IMR-90 (cell line): ENCODE measurements at regions not wholly inside any gene's neighbourhood (a gene's known extent, or its start where the extent isn't known, plus 50 kb on each side); places are given as distances from the start of the nearest gene placed in this dataset.

ENCODE experiments used
- ATAC-seq: fragments of 200-7000 bp; cut with Tn5 transposase; 2 replicates; pipeline ENCODE4 v1.9.1; 2020; ENCODE audit warnings: low read depth, mild to moderate bottlenecking, moderate library complexity
- BruUV-seq: library from RNA; stranded (reverse); fragments of 400-500 nt; replicated peaks from 2 replicates; lab custom pipeline; 2021; lab: Mats Ljungman, UMichigan
- CTCF ChIA-PET: fragments of 300-600 bp; formaldehyde crosslinking; extraction: SDS; loops from one replicate; lab custom pipeline; 2021; ENCODE audit warnings: antibody characterized with exemption; lab: Yijun Ruan, JAX
- POLR2A ChIA-PET: fragments of 300-600 bp; sonication (Branson Sonifier 250); formaldehyde crosslinking; loops from one replicate; lab custom pipeline; 2022; ENCODE audit warnings: antibody characterized with exemption; ENCODE audit not compliant: unreplicated experiment; lab: Charles Lee
- DNase-seq: peaks from one replicate; pipeline ENCODE4 v3.0.0; 2013
- H2AFZ ChIP-seq: replicated peaks from 2 replicates; pipeline ENCODE3; 2013; ENCODE audit warnings: low read length, mild to moderate bottlenecking; ENCODE audit not compliant: poor library complexity
- H2AK5ac ChIP-seq: 2 replicates; pipeline ENCODE4 v1.6.1; 2013; ENCODE audit warnings: low read depth, low read length, inconsistent platforms
- H2AK9ac ChIP-seq: replicated peaks from 2 replicates; pipeline ENCODE3; 2013; ENCODE audit warnings: mild to moderate bottlenecking, low read depth, low read length, moderate library complexity; ENCODE audit not compliant: poor library complexity
- H2BK120ac ChIP-seq: 2 replicates; pipeline ENCODE4 v1.6.1; 2013; ENCODE audit warnings: low read depth, low read length, inconsistent platforms
- H2BK15ac ChIP-seq: 3 replicates; pipeline ENCODE4 v1.6.1; 2013; ENCODE audit warnings: low read depth, low read length, inconsistent platforms
- H2BK20ac ChIP-seq: 2 replicates; pipeline ENCODE4 v1.6.1; 2013; ENCODE audit warnings: low read depth, mild to moderate bottlenecking, inconsistent platforms, low read length, moderate library complexity
- H2BK5ac ChIP-seq: 2 replicates; pipeline ENCODE4 v1.6.1; 2013; ENCODE audit warnings: mild to moderate bottlenecking, low read depth, low read length, inconsistent platforms; ENCODE audit not compliant: poor library complexity, severe bottlenecking
- H3K14ac ChIP-seq: replicated peaks from 2 replicates; pipeline ENCODE4 v1.6.1; 2013; ENCODE audit warnings: low read depth, low read length, inconsistent platforms
- H3K18ac ChIP-seq: 2 replicates; pipeline ENCODE4 v1.6.1; 2013; ENCODE audit warnings: low read depth, low read length, control low read depth
- H3K23ac ChIP-seq: 2 replicates; pipeline ENCODE4 v1.6.1; 2013; ENCODE audit warnings: low read depth, low read length, inconsistent platforms
- H3K27ac ChIP-seq: 2 replicates; pipeline ENCODE4 v1.5.1; 2013; ENCODE audit warnings: mild to moderate bottlenecking, control low read depth, low read length; ENCODE audit not compliant: insufficient read depth
- H3K27me3 ChIP-seq: 2 replicates; pipeline ENCODE4 v1.6.1; 2013; ENCODE audit warnings: low read length; ENCODE audit not compliant: control insufficient read depth, insufficient read depth
- H3K36me3 ChIP-seq: 2 replicates; pipeline ENCODE4 v1.6.1; 2013; ENCODE audit warnings: low read length, mixed read lengths; ENCODE audit not compliant: control insufficient read depth, insufficient read depth
- H3K4ac ChIP-seq: 2 replicates; pipeline ENCODE4 v1.6.1; 2013; ENCODE audit warnings: low read depth, low read length, inconsistent platforms
- H3K4me1 ChIP-seq: 2 replicates; pipeline ENCODE4 v1.6.1; 2013; ENCODE audit warnings: low read length, mixed read lengths; ENCODE audit not compliant: control insufficient read depth, insufficient read depth
- H3K4me2 ChIP-seq: 2 replicates; pipeline ENCODE4 v1.6.1; 2013; ENCODE audit warnings: low read depth, mild to moderate bottlenecking, control low read depth, low read length, moderate library complexity
- H3K4me3 ChIP-seq: 2 replicates; pipeline ENCODE4 v1.5.1; 2013; ENCODE audit warnings: low read depth, mild to moderate bottlenecking, control low read depth, low read length, moderate library complexity; ENCODE audit not compliant: insufficient read depth
- H3K56ac ChIP-seq: 2 replicates; pipeline ENCODE4 v1.6.1; 2013; ENCODE audit warnings: low read length, inconsistent platforms; ENCODE audit not compliant: insufficient read depth; ENCODE audit errors: extremely low read depth
- H3K79me1 ChIP-seq, 2 experiments: 2 replicates each; pipeline ENCODE4 v1.6.1; 2013; ENCODE audit warnings: low read length in 2 of 2, inconsistent platforms in 1 of 2, low read depth in 1 of 2
- H3K9ac ChIP-seq: 2 replicates; pipeline ENCODE4 v1.6.1; 2013; ENCODE audit warnings: low read depth, low read length, control low read depth
- H3K9me1 ChIP-seq: 2 replicates; pipeline ENCODE4 v1.6.1; 2013; ENCODE audit warnings: low read length, inconsistent platforms; ENCODE audit not compliant: insufficient read depth
- H3K9me3 ChIP-seq: 2 replicates; pipeline ENCODE4 v1.6.1; 2013; ENCODE audit warnings: low read length; ENCODE audit not compliant: control insufficient read depth, insufficient read depth
- H4K20me1 ChIP-seq: 2 replicates; pipeline ENCODE4 v1.6.1; 2013; ENCODE audit warnings: low read length, inconsistent platforms; ENCODE audit not compliant: insufficient read depth
- H4K5ac ChIP-seq: 2 replicates; pipeline ENCODE4 v1.6.1; 2013; ENCODE audit warnings: mild to moderate bottlenecking, low read depth, low read length, control low read depth
- H4K8ac ChIP-seq, 2 experiments: 2 replicates each; pipeline ENCODE4 v1.6.1; 2013; ENCODE audit warnings: low read depth in 2 of 2, low read length in 2 of 2, control low read depth in 1 of 2, inconsistent platforms in 1 of 2
- H4K91ac ChIP-seq: 2 replicates; pipeline ENCODE4 v1.6.1; 2013; ENCODE audit warnings: low read depth, low read length, inconsistent platforms; ENCODE audit not compliant: insufficient read depth
- BHLHE40 ChIP-seq: fragments of 150-350 bp; IDR thresholded peaks from 2 replicates; pipeline ENCODE4 v1.6.1; 2016; ENCODE audit warnings: mild to moderate bottlenecking, low read depth, low read length
- CEBPB ChIP-seq: IDR thresholded peaks from 2 replicates; pipeline ENCODE4 v1.6.1; 2012; ENCODE audit warnings: low read depth, low read length, improper control_type of control experiment
- CHD1 ChIP-seq: IDR thresholded peaks from 2 replicates; pipeline ENCODE4 v1.6.1; 2012; ENCODE audit warnings: low read depth, low read length, improper control_type of control experiment
- MAZ ChIP-seq: IDR thresholded peaks from 2 replicates; pipeline ENCODE4 v1.6.1; 2012; ENCODE audit warnings: low read depth, mild to moderate bottlenecking, low read length, improper control_type of control experiment, moderate library complexity, borderline replicate concordance
- MXI1 ChIP-seq: IDR thresholded peaks from 2 replicates; pipeline ENCODE4 v1.6.1; 2012; ENCODE audit warnings: low read depth, mild to moderate bottlenecking, low read length, moderate library complexity, borderline replicate concordance
- NFE2L2 ChIP-seq: fragments of 150-350 bp; IDR thresholded peaks from 2 replicates; pipeline ENCODE4 v1.6.1; 2016; ENCODE audit warnings: low read depth, mild to moderate bottlenecking, low read length
- POLR2A ChIP-seq: IDR thresholded peaks from 2 replicates; pipeline ENCODE4 v1.6.1; 2012; ENCODE audit warnings: mild to moderate bottlenecking, low read depth, low read length
- RAD21 ChIP-seq: IDR thresholded peaks from 2 replicates; pipeline ENCODE4 v1.6.1; 2012; ENCODE audit warnings: low read length, improper control_type of control experiment
- RCOR1 ChIP-seq: IDR thresholded peaks from 2 replicates; pipeline ENCODE4 v1.6.1; 2012; ENCODE audit warnings: mild to moderate bottlenecking, low read length, improper control_type of control experiment; ENCODE audit not compliant: insufficient replicate concordance
- RFX5 ChIP-seq: IDR thresholded peaks from 2 replicates; pipeline ENCODE4 v1.8.0; 2012; ENCODE audit warnings: low read depth, mild to moderate bottlenecking, low read length, moderate library complexity
- SMC3 ChIP-seq: fragments of 150-350 bp; IDR thresholded peaks from 2 replicates; pipeline ENCODE4 v1.6.1; 2016; ENCODE audit warnings: low read depth, mild to moderate bottlenecking, antibody characterized with exemption, low read length, moderate library complexity
- WGBS, 2 experiments: methylation state at CpG; one replicate each; pipeline versions ENCODE4 v1.1.5 to v1.1.7; 2013; ENCODE audit warnings: missing lambda C conversion rate in 2 of 2; ENCODE audit not compliant: insufficient read length in 1 of 2; ENCODE audit errors: extremely low coverage in 2 of 2; 5-methylcytosine and 5-hydroxymethylcytosine counted together
- dilution Hi-C: fragments of 300-500 bp; cut with HindIII; formaldehyde crosslinking; loops from one replicate; pipeline ENCODE4 v1.14.3; 2018; ENCODE audit warnings: low sequenced_read_pairs; ENCODE audit not compliant: unreplicated experiment
- in situ Hi-C: fragments of 300-500 bp; cut with MboI; formaldehyde crosslinking; loops from 3 replicates; pipeline ENCODE4 v1.14.3; 2019; ENCODE audit warnings: low sequenced_read_pairs, inconsistent platforms, mixed read lengths
- intact Hi-C: fragments of 100-400 bp; cut with micrococcal nuclease; formaldehyde crosslinking; loops from 2 replicates; pipeline ENCODE4 v1.10.0; 2022
- TF ChIP-seq, protein P1 (sequence below): fragments of 150-350 bp; IDR thresholded peaks from 2 replicates; pipeline ENCODE4 v1.6.1; 2017; ENCODE audit warnings: mild to moderate bottlenecking, antibody characterized with exemption, low read length, low read depth
- TF ChIP-seq, protein P2 (sequence below): conservative IDR thresholded peaks from 2 replicates; pipeline ENCODE4 v1.5.1; 2012; ENCODE audit warnings: mild to moderate bottlenecking, low read depth, low read length, improper control_type of control experiment
- TF ChIP-seq, protein P3 (sequence below): fragments of 150-350 bp; IDR thresholded peaks from 2 replicates; pipeline ENCODE4 v1.6.1; 2016; ENCODE audit warnings: low read depth, mild to moderate bottlenecking, low read length, moderate library complexity, borderline replicate concordance

DNA sequence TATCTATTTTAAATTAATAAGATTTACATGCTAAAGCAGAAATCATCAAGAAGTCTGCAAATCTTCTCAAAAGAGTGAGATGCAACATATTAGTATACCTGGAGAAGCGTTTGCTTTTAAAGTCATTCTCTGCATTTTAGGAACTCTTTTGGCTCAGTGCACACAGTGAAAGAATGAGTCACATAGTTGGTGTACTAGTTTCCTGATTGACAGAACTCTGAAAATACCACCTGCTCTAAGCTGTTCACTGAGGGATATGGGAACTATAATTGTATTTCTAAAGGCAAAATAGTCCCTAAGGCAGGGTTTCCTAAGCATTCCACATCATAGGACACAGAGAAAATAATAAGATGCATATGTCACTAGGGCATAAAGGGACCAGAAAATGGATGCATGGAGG, 838.5 kb downstream of the DIPK2A start:
- H4K91ac ChIP-seq = no peak overlapping the region
- no peaks in the 10 kb centered on the region for H3K79me1 ChIP-seq
- H2BK20ac ChIP-seq = no peak overlapping the region
- H3K4me1 ChIP-seq = no peaks in the 10 kb centered on the region
- no peak overlapping the region for H3K9ac ChIP-seq
- no peak for ATAC-seq
- no peak overlapping the region for H4K8ac ChIP-seq
- BruUV-seq = no TSS peak
- intact Hi-C loops = no loop called here
- in situ Hi-C loops = no loop called here
- WGBS, 2 experiments = no CpG with 5 or more reads among the region's 1 CpG
- H3K18ac ChIP-seq = no peak overlapping the region
- no peak overlapping the region for H3K23ac ChIP-seq
- no peak overlapping the region for H2AFZ ChIP-seq
- H3K14ac ChIP-seq = no peak overlapping the region
- no peak overlapping the region for H3K4ac ChIP-seq
- no peak overlapping the region for H3K4me2 ChIP-seq
- no peak overlapping the region for H3K4me3 ChIP-seq
- no peak overlapping the region for H2AK9ac ChIP-seq
- POLR2A ChIA-PET = no interaction called here
- no peak overlapping the region for H3K27ac ChIP-seq
- no peak overlapping the region for H2AK5ac ChIP-seq
- no peaks in the 10 kb centered on the region for H3K36me3 ChIP-seq
- dilution Hi-C loops = no loop called here
- no peak overlapping the region for H2BK15ac ChIP-seq
- no peak overlapping the region for H2BK5ac ChIP-seq
- no peaks in the 10 kb centered on the region for H4K20me1 ChIP-seq
- H2BK120ac ChIP-seq = no peak overlapping the region
- CTCF ChIA-PET = no interaction called here
- H3K56ac ChIP-seq = no peak overlapping the region
- no peak for TF ChIP-seq POLR2A
- TF ChIP-seq RAD21 = no peak
- no peak for TF ChIP-seq MXI1
- TF ChIP-seq NFE2L2 = no peak
- TF ChIP-seq RCOR1 = no peak
- TF ChIP-seq RFX5 = no peak
- TF ChIP-seq, protein P1, sequence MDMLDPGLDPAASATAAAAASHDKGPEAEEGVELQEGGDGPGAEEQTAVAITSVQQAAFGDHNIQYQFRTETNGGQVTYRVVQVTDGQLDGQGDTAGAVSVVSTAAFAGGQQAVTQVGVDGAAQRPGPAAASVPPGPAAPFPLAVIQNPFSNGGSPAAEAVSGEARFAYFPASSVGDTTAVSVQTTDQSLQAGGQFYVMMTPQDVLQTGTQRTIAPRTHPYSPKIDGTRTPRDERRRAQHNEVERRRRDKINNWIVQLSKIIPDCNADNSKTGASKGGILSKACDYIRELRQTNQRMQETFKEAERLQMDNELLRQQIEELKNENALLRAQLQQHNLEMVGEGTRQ = no peak
- TF ChIP-seq, protein P2, sequence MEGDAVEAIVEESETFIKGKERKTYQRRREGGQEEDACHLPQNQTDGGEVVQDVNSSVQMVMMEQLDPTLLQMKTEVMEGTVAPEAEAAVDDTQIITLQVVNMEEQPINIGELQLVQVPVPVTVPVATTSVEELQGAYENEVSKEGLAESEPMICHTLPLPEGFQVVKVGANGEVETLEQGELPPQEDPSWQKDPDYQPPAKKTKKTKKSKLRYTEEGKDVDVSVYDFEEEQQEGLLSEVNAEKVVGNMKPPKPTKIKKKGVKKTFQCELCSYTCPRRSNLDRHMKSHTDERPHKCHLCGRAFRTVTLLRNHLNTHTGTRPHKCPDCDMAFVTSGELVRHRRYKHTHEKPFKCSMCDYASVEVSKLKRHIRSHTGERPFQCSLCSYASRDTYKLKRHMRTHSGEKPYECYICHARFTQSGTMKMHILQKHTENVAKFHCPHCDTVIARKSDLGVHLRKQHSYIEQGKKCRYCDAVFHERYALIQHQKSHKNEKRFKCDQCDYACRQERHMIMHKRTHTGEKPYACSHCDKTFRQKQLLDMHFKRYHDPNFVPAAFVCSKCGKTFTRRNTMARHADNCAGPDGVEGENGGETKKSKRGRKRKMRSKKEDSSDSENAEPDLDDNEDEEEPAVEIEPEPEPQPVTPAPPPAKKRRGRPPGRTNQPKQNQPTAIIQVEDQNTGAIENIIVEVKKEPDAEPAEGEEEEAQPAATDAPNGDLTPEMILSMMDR = no peak
- no peak for TF ChIP-seq MAZ
- TF ChIP-seq CEBPB = no peak
- TF ChIP-seq, protein P3, sequence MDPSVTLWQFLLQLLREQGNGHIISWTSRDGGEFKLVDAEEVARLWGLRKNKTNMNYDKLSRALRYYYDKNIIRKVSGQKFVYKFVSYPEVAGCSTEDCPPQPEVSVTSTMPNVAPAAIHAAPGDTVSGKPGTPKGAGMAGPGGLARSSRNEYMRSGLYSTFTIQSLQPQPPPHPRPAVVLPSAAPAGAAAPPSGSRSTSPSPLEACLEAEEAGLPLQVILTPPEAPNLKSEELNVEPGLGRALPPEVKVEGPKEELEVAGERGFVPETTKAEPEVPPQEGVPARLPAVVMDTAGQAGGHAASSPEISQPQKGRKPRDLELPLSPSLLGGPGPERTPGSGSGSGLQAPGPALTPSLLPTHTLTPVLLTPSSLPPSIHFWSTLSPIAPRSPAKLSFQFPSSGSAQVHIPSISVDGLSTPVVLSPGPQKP = no peak
- TF ChIP-seq SMC3 = no peak
- TF ChIP-seq CHD1 = no peak
- TF ChIP-seq BHLHE40 = no peak
- no peak for DNase-seq
- H3K9me1 ChIP-seq = no peaks in the 10 kb centered on the region
- no peak overlapping the region for H4K5ac ChIP-seq
- no peaks in the 10 kb centered on the region; the same call in 1 of the 2 replicates for H3K9me3 ChIP-seq
- H3K27me3 ChIP-seq = no peaks in the 10 kb centered on the region
